Left cardiac atrium (tissue), 4 donors: ENCODE measurements at regions not wholly inside any gene's neighbourhood (a gene's known extent, or its start where the extent isn't known, plus 50 kb on each side); places are given as distances from the start of the nearest gene placed in this dataset.
A peak's percentile ranks its signal among the peaks of the same experiment; 100 is the strongest.

Experiments
- ATAC-seq, 2 donors: fragments of 200-7000 bp; cut with Tn5 transposase; one replicate each; pipeline ENCODE4 v1.9.1; 2020; ENCODE audit warnings: mild to moderate bottlenecking in 2 of 2, moderate library complexity in 2 of 2
- DNase-seq: peaks from one replicate; pipeline ENCODE4 v3.0.0-alpha.2; 2020
- intact Hi-C, 2 donors: fragments of 100-400 bp; cut with DNase I; formaldehyde crosslinking; loops; one replicate each; pipeline versions ENCODE4 v1.14.1 to v1.15.1; 2022 to 2023
- donor health status: DM: no; HTN: yes; CAD: no.
- donor health status: DM: no; HTN: yes; CAD: no; lungs with severe emphysema.
- donor health status: DM: yes; HTN: yes; CAD: no.
- donor health status: Dilated cardiomyopathy.

DNA sequence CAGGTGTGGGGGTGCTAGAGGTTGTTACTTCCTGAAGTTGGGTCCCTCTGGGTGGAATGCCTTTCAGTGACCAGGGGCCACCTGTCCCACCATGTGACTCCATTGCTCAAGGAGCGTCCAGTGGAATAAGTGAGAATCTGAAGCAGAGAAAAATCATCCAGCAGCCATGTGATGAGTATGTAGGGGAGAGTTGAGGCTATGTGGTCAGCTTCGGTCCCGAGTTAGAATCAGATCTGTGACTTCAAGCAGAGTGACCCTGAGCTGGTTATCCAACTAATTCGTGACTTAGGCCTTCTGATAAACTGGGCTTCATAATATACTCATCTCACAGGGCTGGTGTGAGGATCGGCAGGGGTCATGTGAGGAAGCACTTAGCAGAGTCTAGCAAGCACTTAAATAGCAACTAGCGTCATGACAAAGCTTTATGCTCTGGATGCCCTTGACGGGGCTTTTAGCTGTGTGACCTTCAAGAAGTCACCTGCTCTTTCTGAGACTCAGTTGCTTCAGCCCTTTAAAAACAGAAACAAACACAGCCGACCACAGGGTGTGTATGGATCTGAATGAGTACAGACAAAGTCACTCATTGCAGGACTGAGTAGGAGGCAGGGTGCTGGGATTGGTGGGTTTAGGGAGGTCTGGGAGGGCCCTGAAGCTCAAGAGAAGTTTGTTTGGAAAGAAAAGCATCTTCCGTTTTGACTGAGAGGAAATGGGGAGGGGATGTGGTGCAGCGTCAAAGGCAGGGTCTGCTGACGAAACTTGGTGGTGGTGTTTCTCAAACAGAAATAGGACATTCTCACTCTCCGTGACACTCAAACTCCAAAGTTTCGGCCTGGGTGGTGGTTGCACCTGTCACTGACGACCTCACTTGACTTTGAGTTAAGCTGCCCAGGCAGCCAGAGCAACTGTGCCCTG is 264.0 kb upstream of the CXCR4 start:
- intact Hi-C loops = no loop called here

DNA sequence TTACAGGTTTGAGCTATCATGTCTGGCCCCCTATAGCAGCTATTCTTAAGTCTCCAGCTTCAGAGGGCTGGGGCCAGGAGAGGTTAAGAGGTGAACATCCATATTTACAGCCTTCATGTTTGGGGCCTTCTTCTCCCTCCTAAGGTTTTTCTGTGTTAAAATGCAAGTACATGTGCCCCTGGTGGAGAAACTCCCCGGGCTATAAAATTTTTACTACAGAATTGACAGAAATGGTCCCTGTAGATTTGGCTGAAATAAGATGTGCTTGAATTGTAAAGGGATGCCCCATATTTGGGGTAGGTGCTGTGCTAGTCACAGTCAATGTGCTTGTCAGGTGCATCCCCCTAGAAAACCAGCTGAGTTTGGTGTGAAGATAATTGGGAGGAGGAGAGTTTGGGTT is 263.3 kb upstream of the CXCR4 start:
- no peak for DNase-seq
- no peak for ATAC-seq
- intact Hi-C loops = no loop called here

More for the DNA sequence above, 264.0 kb upstream of the CXCR4 start:
- DNase-seq (no peak), ATAC-seq (peak in 1 of 2 donors; percentile 30)

DNA sequence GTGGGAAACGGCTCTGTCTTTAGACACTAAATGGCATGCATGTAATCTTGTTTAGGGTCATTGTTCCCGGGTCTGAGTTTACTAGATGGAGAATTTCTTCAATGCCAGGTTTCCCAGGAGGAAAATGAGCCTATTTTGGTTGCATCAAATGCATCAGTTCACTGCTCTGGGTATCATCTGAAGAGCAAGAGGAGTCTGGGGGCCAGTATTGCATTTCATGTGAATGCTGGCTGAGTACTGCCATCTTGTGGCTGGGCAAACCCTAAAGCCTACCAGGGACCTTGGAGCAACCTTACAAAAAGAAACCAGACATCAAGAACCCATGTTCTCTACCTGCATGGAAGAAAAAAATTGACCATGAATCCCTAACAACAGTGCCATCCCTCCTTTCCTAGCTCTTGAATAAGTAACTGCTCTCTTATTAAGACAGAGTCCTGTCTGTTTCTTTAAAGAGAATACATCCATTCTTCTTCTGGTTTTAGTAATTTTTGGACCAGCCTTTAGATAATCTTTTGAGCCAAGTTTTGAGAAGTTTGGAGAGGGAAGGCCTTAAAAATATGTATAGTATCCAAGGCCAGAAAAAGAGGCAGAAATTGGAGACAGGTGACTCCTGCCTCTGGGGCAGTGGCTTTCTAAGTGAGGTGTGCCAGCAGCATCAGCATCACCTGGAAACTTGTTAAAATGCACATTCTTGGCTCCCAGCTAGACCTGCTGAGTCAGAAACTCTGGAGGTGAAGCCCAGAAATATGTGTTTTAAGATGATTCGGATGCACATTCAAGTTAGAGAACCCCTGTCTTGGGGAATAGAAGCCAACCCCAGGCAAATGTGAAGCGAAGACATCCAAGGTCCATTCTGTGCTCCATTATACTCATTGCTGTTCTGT is 261.0 kb upstream of the CXCR4 start:
- ATAC-seq (peak; percentile 43 to 68), DNase-seq (peak; percentile 45)
- intact Hi-C loops = loop anchor here (5.0 to 10.0 kb wide), 2 partner anchors 254 to 467 kb away; no protein-coding TSS in a partner anchor

DNA sequence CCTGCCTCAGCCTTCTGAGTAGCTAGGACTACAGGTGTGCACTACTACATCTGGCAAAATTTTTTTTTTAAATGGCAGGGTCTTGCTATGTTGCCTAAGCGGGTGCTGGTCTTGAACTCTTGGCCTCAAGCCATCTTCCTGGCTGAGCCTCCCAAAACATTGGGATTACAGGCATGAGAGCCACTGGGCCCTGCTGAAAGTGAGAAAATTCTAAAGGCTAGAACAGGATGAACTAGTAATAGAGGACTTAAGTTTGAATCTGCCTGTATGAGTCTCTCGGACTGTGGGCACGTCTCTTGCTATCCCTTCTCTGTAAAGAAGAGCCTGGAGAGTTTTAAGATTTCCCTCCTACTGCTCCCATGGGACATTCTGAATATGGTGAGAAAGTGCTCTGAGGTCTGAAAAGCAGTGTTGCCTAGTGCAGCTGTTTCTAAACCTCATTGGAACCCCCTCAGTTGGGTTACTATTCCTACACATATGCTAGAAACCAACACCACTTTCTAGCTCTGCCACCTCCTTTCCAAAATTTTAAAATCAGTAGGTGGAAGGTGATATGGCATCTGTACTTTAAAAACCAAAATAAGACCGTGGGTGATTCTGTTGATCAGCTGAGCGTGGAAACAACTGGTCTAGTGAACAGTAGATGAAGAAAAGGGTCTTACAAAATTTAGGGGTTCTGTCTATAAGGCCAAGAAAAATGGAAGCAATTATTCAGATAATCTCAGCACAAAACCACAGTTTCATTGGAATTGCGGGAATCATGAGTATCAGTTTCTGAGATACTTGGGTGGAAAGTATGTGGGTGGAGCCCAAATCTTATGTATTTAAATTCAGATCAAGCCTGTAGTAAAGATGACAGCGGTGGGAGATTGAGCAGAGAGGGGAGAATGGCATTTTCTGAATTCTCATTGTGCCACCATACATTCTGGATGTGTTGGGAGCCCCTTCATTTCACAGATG is 259.8 kb upstream of the CXCR4 start:
- no peak for ATAC-seq
- no peak for DNase-seq
- intact Hi-C loops = loop anchor here (2.0 to 10.0 kb wide), 3 partner anchors 253 to 465 kb away; no protein-coding TSS in a partner anchor

DNA sequence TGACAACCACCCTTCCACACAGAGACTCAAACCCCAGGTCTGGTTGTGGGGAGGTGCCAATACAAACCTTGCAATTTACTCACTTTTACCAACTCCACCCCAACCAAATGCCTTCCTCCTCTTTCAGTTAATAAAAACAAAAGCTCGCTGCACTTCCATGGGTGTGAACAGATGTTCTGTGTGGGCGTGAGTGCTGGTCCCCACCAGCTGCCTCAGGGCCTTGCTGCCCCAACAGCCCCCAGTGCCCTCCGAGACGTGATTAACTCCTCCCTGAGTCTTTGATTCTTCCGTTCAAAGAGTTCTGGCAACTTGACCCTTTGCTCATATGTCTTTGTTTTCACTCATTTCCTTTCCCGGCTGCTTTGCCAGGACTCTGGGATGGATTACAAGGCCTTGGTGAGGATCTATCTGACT is 258.9 kb upstream of the CXCR4 start:
- ATAC-seq (peak in 1 of 2 donors; percentile 42), DNase-seq (no peak)
- intact Hi-C loops = loop anchor here (2.0 to 10.0 kb wide), 3 partner anchors 252 to 465 kb away; no protein-coding TSS in a partner anchor

DNA sequence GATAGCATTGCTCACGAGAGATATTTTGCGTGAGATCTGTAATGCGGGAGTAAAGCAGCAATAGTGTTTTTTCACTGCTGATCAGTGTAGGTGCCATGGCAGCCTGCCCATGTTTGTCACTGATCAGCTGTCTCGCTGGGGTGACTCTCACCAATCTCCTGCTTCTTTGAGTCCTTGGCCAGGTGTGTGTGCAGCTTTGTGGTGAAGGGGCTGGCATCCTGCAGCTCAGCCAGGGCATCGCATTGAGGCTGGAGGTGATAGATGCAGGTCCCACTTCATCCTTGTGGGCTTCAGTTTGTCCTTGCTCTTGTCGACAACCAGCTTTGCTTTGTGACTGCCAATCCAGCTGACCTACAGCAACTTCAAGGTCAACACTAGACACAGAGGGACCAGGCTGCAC is 258.3 kb upstream of the CXCR4 start:
- ATAC-seq (no peak), DNase-seq (no peak)
- intact Hi-C loops = loop anchor here (2.0 to 10.0 kb wide), 3 partner anchors 251 to 464 kb away; no protein-coding TSS in a partner anchor

DNA sequence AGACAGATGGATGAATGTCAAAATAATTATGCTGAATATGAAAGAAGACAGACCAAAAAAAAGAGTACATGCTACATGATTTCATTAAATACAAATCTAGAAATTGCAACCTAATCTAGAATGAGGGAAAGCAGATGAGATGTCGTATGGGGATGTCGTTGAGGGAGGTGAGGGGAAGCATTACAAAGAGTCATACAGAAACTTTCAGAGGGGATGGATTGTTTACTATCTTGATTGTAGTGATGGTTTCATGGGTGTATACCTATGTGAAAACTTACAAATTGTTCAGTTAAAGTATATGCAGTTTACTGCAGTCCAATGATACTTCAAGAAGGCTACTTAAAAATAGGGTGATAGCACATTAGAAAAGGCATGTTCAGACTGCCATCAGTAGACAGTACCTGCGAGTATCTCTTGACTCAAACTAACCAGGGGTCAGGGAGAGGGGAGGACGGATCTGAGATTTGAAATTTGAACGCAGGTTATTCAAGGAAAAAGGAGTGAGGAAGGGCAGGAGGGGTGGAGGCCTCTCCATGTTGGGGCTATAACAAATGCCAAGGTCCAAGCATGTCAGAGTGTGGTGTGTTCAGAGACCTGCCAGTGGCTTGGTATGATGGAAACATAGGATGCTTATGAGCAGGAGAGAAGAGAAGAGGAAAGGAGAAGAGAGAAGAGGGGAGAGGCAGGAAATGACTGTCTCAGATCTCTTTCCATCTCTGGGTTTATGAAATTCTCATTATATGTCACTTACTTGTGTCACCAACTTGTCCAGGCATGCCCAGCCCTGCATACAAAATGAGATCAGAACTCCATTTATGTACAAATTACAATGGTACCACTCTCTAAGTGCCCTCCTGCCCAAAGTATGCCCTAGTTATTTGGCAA is 257.3 kb upstream of the CXCR4 start:
- no peak for DNase-seq
- ATAC-seq = no peak
- intact Hi-C loops = loop anchor here (5.0 to 10.0 kb wide), 2 partner anchors 250 to 463 kb away; no protein-coding TSS in a partner anchor

DNA sequence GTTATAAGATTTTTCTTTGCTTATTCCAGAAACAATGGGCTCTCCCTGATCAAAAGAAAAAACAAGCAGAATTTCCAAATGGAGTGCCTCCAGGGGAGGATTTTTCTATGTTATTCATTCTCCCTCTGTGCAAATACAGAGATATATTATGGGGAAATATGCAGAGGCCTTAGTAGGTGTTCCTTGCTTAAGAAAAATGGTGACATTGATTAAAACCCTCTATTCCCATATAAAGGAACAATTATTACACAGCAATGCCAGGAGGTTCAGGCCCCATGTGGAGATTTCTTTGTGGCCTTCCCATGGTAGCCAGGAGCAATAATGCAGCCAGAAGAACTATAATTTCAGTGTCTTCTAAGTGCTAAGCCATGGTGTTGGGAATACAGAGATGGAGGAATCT is 255.9 kb upstream of the CXCR4 start:
- DNase-seq (no peak), ATAC-seq (no peak)
- intact Hi-C loops = loop anchor here in 1 of 2 donors (10.0 kb wide), 1 partner anchor 249 kb away; no protein-coding TSS in a partner anchor

DNA sequence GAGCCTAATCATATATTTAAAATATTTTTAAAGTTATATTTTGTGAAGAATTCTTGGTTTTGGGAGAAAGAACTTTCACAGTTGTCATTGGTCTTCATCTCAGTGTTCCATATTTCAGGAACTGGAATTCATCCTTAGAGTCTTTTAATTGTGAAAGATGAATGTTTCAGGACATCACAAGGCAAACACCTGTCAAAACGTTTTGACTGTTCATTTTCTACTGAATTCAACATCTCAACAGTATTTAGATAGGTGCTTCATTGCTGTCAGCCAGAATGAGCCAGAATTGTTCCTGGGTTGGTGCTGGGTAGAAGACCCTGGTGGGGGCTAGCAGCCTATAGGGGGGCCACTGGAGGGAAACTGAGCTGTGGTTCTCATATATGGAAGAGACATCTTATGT is 255.1 kb upstream of the CXCR4 start:
- ATAC-seq = no peak
- DNase-seq = no peak
- intact Hi-C loops = loop anchor here in 1 of 2 donors (10.0 kb wide), 1 partner anchor 248 kb away; no protein-coding TSS in a partner anchor

DNA sequence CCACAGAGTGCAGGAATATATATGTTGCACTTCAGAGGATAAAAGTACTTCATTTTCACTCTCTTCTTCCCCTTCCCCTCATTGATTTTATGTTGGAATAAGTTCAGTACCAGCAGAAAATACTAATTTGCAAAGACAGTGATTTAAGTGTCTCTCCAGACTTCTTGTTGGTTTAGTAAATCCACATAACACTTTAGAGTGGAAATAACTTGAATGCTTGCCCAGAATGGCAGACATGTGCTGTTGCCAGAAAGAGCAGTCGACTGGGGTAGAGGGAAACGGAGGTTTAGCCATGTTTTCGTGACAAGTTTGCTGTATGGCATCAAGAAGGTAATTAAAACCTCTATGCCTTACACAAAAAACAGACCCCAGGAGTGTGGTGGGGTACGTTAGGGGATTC is 246.0 kb upstream of the CXCR4 start:
- intact Hi-C loops = no loop called here

DNA sequence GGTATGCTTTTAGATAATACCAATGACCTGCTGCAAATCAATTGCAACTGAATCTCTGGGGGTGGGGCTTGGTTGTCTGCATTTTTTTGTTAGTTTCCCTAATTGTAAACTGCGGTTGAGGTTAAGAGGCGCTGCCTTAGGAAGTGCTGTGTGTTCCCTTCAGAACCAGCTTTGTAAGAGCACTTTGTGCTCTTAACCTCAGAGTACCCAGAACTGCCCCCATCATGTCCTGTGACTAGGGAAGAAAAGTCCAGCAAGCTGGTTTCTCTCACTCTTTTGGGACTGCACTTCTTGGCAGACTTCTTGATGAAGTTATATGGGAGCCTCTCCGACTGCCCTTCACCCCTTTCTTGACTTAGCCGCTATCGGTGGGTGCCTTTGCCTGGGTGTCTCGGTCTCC is 245.5 kb upstream of the CXCR4 start:
- DNase-seq = no peak
- intact Hi-C loops = no loop called here
- no peak for ATAC-seq

More for the DNA sequence above, 246.0 kb upstream of the CXCR4 start:
- DNase-seq (no peak), ATAC-seq (peak in 1 of 2 donors; percentile 63)

DNA sequence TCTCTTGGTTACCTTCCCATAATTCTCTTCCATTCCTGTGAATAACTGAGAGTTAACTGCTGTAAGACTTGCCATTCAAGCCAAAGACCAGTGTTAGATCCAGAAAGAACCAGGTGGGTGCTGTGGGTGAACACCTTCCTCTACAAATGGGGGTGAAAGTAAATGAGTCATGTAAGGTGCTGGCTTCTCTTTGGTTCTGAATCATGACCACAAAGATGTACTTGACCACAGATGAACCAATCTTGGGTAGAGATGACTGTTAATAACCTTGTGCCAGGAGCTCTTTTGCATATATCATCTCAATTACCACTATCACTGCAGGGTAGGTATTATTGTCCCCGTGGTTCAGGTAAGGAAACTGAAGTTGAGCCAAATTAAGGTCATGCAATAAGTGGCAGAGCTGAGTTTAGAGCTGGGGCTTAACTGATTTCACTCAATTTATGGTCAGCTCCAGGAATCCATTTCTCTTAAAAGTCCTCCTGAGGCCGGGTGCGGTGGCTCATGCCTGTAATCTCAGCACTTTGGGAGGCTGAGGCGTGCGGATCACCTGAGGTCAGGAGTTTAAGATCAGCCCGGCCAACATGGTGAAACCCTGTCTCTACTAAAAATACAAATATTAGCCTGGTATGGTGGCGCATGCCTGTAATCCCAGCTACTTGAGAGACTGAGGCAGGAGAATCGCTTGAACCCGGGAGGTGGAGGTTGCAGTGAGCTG is 244.9 kb upstream of the CXCR4 start:
- DNase-seq (no peak), ATAC-seq (no peak)
- intact Hi-C loops = no loop called here

DNA sequence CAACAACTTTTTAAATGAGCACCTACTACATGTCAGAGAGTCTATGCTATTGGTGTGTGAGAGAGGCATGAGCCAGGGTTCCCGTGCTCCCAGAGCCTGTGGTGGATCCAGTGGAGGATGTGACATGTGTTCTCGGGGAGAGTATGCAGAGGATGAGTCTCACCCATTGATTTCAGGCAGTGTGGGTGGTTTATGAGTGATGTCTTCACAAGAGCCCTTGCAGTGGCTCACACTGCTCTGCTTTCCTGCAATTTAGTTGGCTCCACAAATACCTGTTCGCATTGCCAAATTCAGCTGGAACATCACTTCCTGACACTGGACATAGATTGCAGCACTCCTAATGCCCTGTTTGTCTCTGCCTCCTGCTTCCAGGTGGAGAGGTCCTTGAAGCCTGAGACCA is 243.6 kb upstream of the CXCR4 start:
- no peak for DNase-seq
- ATAC-seq = no peak
- intact Hi-C loops = no loop called here

DNA sequence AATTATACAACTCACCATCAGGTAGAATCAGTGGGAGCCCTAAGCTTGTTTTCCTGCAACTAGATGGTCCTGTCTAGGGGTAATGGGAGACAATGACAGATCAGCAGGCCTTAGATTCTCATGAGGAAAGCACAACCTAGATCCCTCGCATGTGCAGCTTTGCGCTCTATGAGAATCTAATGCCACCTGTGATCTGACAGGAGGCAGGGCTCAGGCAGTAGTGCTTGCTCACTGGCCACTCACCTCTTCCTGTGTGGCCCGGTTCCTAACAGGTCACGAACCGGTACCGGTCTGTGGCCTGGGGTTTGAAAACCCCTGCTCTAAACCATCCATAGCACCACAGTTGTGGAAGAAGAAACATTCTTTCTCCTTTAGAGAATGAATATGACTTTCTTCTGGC is 242.8 kb upstream of the CXCR4 start:
- DNase-seq (no peak), ATAC-seq (no peak)
- intact Hi-C loops = no loop called here

DNA sequence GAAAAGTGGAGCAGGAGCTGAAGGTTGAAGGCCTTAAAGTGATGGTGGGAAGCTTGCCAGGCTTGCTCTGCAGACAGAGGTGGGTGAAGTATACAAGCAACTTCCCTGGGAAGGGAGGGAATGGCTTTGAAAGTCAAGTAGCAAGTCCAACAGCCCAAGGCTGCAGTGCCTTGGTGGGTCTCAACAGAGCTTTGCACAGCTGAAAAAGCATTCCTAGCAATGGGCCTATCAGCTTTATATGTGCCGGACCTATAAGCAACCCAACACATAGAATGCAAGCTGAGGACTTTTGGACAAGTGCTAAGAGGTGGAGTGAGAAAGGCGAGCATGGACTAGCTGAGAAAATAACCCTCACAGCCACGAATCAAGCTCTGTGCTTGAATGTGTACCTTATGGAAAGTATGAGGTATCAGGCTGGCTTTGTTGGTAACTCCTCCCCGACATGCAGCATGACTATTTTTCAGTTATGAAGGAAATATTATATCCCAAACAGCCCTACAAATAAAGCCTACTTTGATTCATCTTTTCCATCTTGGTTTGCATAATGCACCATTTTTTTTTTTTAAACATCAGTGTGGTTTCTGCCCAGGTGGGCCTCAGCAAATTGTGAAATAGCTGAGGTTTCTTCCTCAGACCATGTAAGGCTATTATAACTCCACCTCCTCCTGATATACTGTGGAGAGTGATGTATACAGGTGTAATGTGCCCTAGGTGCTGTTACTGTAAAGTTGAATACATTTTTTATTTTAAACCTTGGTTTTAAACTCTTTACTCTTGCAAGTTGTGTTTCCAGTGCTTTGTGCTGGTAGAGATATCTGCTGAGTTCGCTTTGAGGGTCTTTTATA is 241.4 kb upstream of the CXCR4 start:
- intact Hi-C loops = no loop called here
- no peak for DNase-seq
- ATAC-seq = no peak

DNA sequence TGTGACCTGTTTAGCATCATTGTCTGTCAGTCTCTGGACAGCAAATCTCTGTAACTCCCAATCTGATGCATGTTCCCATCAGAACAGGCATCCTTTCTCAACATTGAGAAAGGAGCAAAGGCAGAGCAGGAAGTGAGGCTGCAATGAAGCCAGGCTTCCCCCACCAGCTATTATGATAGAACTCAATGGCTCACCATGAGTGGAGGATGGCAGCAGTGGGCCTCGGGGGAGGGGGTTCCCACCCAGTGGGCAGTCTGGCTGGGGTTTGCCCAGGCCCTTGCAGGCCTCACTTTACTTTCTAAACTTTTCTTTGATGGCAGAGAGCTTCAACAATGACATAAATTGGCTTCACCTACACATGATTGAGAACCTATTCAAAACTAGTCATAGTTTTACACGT is 240.6 kb upstream of the CXCR4 start:
- intact Hi-C loops = no loop called here
- DNase-seq (no peak), ATAC-seq (no peak)
